ENCODE measurements at regions not wholly inside any gene's neighbourhood (a gene's known extent, or its start where the extent isn't known, plus 50 kb on each side); places are given as distances from the start of the nearest gene placed in this dataset.

- Histone ChIP-seq H3K27ac (no peak overlapping the region), H3K9me3 (replicated peaks in 1 of 3) (no peaks in the 10 kb centered on the region), H3K36me3 (replicated peaks in 1 of 2) (no peaks in the 10 kb centered on the region), H3K4me3 (no peak overlapping the region), H3K27me3 (no peaks in the 10 kb centered on the region), H3K4me1 (replicated peaks in 1 of 2) (no peaks in the 10 kb centered on the region)
- 79 to 90% (median 85%) methylated on average over 6 of the region's 6 CpGs for WGBS, 4 donors
- no peak for DNase-seq
- intact Hi-C loops (cut with DNase I) = no loop called here
- TF ChIP-seq CTCF (IDR thresholded peaks at IDR 0.05) (no peak), POLR2A (IDR thresholded peaks at IDR 0.05) (no peak)
Measured at GRCh38 chr22:47944941-47945340, 1182.5 kb downstream of the TBC1D22A start.

- WGBS, 4 donors = 76 to 83% (median 79%) methylated on average over 13 of the region's 13 CpGs
- H3K27ac ChIP-seq = no peak overlapping the region
- no peak for DNase-seq
- no peak overlapping the region for H3K4me3 ChIP-seq
- TF ChIP-seq POLR2A (IDR thresholded peaks at IDR 0.05) (no peak), CTCF (IDR thresholded peaks at IDR 0.05) (no peak)
- H3K9me3 ChIP-seq (replicated peaks in 1 of 3) = no peaks in the 10 kb centered on the region
- H3K27me3 ChIP-seq = no peaks in the 10 kb centered on the region
- no peaks in the 10 kb centered on the region for H3K36me3 ChIP-seq (replicated peaks in 1 of 2)
- no peaks in the 10 kb centered on the region for H3K4me1 ChIP-seq (replicated peaks in 1 of 2)
- intact Hi-C loops (cut with DNase I) = no loop called here
Measured at GRCh38 chr22:47943729-47944700, 1181.6 kb downstream of the TBC1D22A start.

GRCh38 chr22:47940211-47940610 lies 1177.8 kb downstream of the TBC1D22A start:
- TF ChIP-seq CTCF (IDR thresholded peaks at IDR 0.05) = no peak
- no peak for TF ChIP-seq POLR2A (IDR thresholded peaks at IDR 0.05)
- no peaks in the 10 kb centered on the region for H3K36me3 ChIP-seq (replicated peaks in 1 of 2)
- H3K27me3 ChIP-seq = no peaks in the 10 kb centered on the region
- H3K27ac ChIP-seq = no peak overlapping the region
- H3K9me3 ChIP-seq (replicated peaks in 1 of 3) = no peaks in the 10 kb centered on the region
- 88 to 93% (median 91%) methylated on average over 6 of the region's 6 CpGs for WGBS, 4 donors
- DNase-seq = no peak
- H3K4me1 ChIP-seq (replicated peaks in 1 of 2) = no peaks in the 10 kb centered on the region
- no peak overlapping the region for H3K4me3 ChIP-seq
- intact Hi-C loops (cut with DNase I) = no loop called here

- H3K27ac ChIP-seq = no peak overlapping the region
- H3K9me3 ChIP-seq (replicated peaks in 1 of 3) = no peaks in the 10 kb centered on the region
- intact Hi-C loops (cut with DNase I) = no loop called here
- no peaks in the 10 kb centered on the region for H3K27me3 ChIP-seq
- no peak overlapping the region for H3K4me3 ChIP-seq
- no peaks in the 10 kb centered on the region for H3K36me3 ChIP-seq (replicated peaks in 1 of 2)
- 84 to 93% (median 89%) methylated on average over 2 to 3 of the region's 3 CpGs for whole genome bisulfite sequencing, 4 donors
- no peak for DNase-seq
- TF ChIP-seq CTCF (IDR thresholded peaks at IDR 0.05) = no peak
- TF ChIP-seq POLR2A (IDR thresholded peaks at IDR 0.05) = no peak
- no peaks in the 10 kb centered on the region for H3K4me1 ChIP-seq (replicated peaks in 1 of 2)
Measured at GRCh38 chr22:47933891-47934290, 1171.4 kb downstream of the TBC1D22A start.

Data from adrenal gland (tissue), 9 donors.